ENCODE measurements at regions not wholly inside any gene's neighbourhood (a gene's known extent, or its start where the extent isn't known, plus 50 kb on each side); places are given as distances from the start of the nearest gene placed in this dataset.

- TF ChIP-seq POLR2A (IDR thresholded peaks at IDR 0.05; ENCODE audit: low read depth, low read length) (no peak), POLR2AphosphoS5 (IDR thresholded peaks at IDR 0.05; ENCODE audit: low read depth, low read length) (no peak)
Measured at GRCh38 chr2:47226132-47226922, 50.0 kb upstream of the CALM2 start.

Measured in GM12892 (cell line).